Sigmoid colon (tissue), 4 donors: ENCODE measurements at regions not wholly inside any gene's neighbourhood (a gene's known extent, or its start where the extent isn't known, plus 50 kb on each side); places are given as distances from the start of the nearest gene placed in this dataset.

Source experiments
- CTCF ChIP-seq, 4 experiments: fragments of 450-650 bp in 3 of 4; fragments of 200-600 bp in 1 of 4; IDR thresholded peaks; one replicate each; pipeline ENCODE4 v1.5.1; 2016 to 2019; ENCODE audit warnings: antibody characterized with exemption in 4 of 4, mild to moderate bottlenecking in 3 of 4, moderate library complexity in 2 of 4
- POLR2A ChIP-seq, 2 donors: fragments of 450-650 bp; IDR thresholded peaks; one replicate each; pipeline ENCODE4 v1.6.1; 2016; ENCODE audit warnings: antibody characterized with exemption in 2 of 2, mild to moderate bottlenecking in 2 of 2, moderate library complexity in 2 of 2
- POLR2AphosphoS5 ChIP-seq, 4 donors: sonication (generic); formaldehyde crosslinking; IDR thresholded peaks; one replicate each; pipeline ENCODE4 v1.6.1; 2017; ENCODE audit warnings: antibody characterized with exemption in 4 of 4

- no peak for TF ChIP-seq CTCF (IDR thresholded peaks at IDR 0.05)
- TF ChIP-seq POLR2A (IDR thresholded peaks at IDR 0.05), result no peak
- TF ChIP-seq POLR2AphosphoS5 (IDR thresholded peaks at IDR 0.05), result no peak
Measured at GRCh38 chr5:171642894-171643293, 142.7 kb upstream of the SMIM23 start.
